ENCODE measurements at regions not wholly inside any gene's neighbourhood (a gene's known extent, or its start where the extent isn't known, plus 50 kb on each side); places are given as distances from the start of the nearest gene placed in this dataset.

DNA sequence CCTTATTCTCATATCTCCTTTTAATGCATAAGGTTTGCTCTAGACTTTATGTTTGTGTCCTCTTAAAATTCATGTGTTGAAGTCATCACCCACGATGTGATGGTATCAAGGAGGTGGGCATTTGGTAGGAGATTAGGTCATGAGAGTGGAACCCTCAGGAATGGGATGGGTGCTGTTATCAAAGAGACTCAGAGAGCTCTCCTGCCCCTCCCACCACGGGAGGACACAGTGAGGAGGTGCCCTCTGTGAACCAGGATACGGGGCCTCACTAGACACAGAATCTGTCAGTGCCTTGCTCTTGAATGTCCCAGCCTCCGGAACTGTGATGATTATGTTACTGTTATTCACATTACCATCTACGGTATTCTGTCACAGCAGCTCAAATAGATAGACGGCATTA, 359.0 kb downstream of the IRX1 start:
- DNase-seq (ENCODE audit: low spot score) = no peak

DNA sequence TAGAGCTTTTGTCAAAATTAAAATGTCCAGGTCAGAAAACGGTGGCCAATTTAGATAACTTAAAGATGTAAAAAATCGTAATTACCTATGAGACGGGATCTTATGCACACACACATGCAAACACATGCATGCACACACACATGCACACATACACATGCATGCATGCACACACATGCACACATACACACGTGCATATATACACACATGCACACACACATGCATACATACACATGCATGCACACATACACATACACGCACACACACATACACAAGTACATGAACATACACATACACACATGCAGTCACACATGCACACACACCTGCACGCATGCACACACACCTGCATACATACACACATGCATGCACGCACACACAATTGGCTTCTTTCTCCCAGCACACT, 362.0 kb downstream of the IRX1 start:
- DNase-seq (ENCODE audit: low spot score) = no peak

DNA sequence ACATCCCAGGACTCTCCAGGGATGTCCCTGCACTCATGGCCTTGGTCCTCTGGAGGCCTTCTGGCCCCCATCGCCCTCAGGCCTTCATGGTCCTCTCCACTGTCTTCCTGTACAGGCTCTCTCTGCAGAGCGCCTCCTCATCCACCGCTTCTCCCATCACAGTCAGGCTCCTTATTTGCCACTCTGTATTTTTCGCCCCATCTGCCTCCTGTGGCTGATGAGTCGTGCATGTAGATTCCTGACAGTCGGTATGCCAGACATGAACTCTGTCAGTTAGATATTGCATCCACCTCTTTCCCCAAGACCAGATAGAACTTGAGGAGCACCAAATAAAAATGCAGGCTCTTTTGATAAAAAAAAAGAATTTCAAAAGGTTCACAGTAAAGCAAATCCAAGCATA, 362.8 kb downstream of the IRX1 start:
- DNase-seq (ENCODE audit: low spot score) = no peak

DNA sequence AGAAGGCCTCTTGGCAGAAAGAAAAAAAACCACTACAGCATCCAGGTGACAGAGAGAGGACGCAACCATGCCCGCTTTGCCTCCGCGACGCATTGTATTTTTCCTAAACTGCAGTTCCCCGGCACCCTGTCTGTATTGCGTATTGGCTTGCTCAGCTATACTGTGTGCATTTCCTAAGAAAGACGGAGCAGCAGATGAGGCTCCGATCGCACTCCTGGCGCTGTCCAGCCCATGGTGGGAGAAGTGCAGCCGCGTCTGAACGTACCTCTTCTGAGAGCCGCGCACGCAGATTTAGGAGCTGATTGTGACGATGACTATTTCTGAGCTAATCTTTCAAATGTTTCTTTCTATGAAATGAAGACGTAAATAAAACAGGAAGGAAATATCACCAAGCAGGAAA, 366.5 kb downstream of the IRX1 start:
- no peak for DNase-seq (ENCODE audit: low spot score)

DNA sequence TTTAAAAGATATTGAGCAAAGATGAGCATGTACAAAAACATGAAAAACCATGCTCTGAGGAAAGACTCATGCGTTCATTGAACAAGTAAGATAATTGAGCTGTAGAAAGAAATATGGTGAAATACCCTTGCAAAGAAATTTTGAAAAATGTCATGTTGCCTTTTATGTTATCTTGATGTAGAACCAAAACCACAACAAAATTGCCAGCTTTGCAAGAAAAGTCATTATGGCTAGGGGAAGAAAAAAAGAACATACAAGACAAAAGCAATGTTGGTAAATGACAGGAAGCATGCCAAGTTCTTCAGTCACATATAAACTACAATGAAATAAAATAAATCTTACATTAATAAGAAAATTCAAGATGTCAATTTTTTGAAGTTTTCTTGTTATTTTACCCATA, 368.0 kb downstream of the IRX1 start:
- no peak for DNase-seq (ENCODE audit: low spot score)

DNA sequence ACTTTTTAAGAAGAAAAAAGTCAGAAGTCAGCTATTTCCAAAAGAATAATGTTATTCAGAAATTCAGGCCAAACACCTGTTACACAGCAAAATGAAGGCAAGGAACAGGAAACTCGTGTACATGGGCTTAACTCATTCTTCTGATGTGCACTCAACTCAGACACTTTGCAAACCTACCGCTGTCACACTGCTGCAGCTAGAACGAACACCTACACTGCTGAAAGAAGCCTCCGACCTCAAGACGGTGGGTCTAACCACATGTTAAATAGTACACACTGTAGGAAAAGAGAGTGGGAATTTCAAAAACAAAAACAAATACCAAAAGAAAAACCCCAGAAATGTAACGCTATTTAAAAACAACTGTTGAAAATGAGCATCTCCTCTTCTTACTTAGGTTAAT, 384.5 kb downstream of the IRX1 start:
- no peak for DNase-seq (ENCODE audit: low spot score)

DNA sequence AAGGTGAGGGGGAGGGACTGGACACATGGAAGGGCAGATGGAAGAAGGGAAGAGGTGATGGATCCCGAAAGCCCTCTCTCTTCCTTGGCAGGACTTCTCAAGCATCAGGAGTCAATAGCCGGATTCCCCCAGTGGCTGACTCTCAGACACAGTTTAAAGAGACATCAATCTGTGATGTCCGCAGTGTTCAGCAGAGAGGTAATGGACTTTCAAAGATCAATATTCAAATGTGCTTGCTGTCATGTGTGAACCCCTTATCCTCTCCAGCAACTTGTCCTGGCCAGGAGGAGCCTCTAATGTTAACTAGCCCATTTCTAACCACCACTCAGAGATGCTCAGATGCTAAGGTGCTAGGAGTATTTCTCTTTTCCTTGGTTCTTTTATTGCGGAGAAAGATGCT, 392.2 kb downstream of the IRX1 start:
- no peak for DNase-seq (ENCODE audit: low spot score)

DNA sequence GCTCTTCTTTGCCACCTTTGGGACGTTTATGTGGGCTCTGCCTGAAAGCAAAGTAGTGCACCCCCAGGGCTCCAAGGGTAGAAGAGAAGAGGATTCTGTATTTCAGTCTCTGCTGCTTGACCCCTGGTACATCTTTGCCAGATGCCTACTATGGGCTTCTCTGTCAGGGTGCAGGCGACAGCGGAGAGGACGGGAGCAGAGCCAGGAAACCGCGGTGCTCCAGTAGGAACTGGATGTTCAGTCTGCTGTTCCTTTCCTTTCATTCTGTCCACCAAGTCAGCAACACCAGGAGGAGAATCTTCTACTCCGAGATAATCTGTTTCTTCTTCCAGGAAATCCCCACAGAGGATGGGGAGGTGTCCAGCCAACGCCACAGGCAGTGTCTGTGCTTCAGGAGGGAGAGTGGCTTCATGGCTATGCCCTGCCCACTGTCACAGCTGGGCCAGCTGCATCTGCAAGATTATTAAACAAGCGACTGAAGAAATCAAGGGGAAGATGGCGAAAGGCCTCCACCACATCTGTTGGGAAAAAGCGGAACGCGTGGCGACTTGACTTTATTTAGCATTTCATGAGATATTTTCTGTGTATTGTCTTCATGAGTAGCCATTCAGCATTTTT, 398.3 kb downstream of the IRX1 start:
- no peak for DNase-seq (ENCODE audit: low spot score)

DNA sequence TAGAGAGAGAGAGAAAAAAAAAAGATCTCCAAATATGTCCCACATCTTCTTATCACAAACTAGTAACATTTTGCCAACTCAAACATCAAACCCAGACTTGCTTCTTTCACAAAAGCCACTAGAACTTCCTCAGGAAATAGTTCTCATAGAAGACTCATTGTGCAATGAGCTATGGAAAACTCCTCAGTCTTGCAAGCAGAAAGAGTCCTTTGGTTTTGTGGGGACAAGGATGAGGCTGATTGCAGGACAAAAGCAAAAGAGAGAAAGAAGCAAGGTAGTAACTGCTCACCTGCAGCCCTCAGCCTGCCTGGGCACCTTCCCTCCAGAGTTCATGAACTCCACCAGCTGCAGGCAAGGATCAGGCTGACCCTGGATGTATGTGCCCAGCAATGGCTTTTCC, 399.0 kb downstream of the IRX1 start:
- DNase-seq (ENCODE audit: low spot score) = no peak

DNA sequence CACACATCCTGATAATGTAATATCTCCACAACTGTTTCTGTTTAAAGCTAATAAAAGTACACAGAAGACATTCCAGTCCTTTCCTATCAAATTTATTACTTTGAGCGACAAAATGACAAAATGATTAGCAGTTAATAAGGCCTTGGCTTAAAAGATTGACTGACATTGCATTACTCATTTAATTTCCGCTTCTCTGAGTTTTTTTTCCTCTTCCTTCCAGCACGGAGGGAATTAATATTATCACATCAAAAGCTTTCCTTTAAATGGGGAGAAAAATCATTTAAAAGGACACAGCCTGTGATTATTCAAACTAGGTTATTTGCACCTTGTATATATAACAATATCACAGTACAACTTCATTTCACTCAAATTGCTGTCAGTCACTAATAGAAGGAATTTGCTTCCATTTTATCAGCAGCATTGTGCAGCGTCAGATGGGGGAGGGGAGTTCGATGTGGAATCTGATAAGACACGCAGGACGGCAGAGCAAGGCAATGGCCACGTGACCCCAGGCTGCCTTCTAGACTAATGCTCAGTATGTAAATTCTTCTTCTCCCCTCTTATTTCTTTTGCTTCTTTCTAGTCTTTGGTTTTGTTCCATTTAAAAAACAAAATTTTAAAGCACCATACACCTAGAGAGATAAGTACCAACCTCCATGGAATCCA, 400.5 kb downstream of the IRX1 start:
- no peak for DNase-seq (ENCODE audit: low spot score)

DNA sequence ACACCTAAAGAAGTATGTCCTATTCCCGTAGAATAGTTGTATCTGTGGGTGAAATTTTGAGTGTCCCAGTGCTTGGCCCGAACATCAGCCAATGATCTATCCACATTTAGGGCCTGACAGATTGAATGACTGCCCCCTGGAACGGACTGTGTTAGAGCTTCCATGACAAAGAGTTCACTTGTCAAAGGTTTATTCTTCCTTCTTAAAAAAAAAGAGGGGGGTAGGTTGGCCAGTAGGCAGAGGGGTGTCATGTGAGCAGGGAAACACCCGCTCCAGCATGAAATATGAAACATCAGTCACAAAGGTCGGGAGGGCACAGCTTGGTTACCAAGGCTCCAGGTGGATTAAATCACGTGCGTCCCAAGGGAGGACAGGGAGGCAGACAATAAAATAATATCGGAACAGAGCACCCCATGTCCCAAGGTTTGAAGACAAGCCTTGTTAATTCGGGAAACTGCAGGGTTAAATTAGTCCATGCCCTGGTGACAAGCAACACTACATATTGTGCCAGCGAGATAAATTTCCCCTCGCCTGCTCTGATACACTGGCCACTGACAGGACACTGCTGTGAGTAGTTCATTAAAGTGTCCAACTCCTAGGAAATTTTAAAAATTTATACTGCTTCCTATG, 401.2 kb downstream of the IRX1 start:
- DNase-seq (ENCODE audit: low spot score) = no peak

DNA sequence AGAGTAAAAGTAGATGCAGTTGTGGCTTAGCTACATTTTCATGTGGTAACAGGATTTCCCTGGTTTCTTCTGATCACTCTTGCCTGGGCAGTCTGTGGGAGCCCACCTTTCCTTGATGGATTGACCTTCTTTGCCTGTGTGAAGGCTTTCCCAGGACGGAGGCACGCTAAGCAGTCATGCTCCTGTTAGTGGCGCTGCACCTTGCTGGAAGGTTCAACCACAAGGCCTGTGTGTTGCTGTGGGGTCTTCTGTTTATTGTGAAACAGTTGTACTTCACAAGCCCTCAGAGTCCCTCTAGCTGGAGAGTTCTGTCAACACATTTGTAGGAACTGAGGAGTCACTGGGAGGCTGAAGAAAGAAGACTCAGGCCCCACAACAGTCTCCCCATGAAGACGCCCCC, 402.0 kb downstream of the IRX1 start:
- no peak for DNase-seq (ENCODE audit: low spot score)

DNA sequence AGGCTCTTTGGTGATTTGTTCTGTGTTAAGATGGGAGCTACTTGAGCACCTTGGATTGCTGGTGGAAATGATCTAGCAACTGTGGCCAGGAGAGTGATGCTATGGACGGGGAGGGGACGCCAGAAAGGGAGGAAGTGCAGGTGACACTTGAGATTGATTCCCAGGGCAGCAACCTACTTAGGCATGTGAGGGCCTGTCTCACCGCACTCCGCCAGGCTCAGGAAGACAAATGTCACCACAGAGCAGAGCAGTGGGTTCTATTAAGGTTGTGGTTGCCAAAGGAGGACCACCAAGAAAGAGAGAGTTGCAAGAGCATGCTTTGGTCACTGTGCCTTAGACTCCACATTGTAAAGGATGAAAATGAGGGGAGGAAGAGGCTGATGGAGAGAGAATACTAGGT, 404.3 kb downstream of the IRX1 start:
- DNase-seq (ENCODE audit: low spot score) = no peak

DNA sequence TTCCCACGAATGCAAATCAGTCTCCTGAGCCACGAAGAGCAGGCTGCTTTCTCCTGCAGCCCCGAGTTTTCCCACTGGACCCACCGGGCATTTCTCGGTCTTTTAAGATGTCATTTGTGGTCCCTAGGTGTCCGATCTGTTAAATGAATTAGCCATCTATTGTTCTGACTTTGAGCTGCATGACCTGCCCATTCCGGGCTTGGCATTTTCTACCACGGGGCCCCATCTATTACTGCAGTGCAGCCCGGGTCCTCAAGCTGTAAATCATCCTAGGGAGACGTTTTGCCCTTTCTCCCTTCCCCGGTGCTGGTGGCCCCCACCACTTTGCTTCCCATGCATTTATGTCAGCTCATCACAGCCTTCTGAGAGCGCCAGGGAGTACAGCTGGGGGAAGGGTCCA, 405.4 kb downstream of the IRX1 start:
- DNase-seq (ENCODE audit: low spot score) = no peak

DNA sequence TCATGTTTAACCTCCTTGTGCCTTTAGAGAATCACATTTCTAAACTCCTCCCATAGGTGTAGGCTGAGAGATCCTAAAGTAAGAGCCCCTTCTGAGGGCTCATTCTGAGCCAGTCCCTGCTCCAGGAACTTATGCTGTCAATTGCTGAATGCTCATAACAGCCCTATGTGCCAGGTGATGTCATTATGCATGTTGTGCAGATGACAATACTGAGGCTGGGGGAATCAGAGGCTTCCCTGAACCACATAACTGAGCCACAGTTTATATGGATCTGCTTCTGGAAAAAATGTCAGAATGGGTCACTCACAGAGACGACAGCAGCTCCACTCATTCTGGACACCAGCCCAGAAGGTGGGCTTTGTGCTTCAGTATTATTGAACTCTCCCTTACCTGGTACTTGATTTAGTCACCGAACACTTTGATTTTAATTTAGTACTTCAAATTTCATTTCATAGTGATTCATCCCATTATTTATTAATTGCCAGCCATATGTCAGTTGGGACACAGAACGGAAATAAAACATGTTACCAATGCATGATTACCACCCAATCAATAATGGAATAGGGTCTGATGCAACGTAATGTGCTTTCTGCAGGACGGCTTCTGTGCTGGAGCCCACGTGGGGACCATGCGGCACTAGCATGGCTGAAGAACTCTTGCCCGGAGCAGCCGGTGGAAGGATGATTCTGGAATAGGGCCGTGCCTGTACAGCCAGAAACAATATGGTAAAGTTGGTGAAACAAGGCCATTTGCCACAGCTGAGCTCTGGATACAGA, 406.3 kb downstream of the IRX1 start:
- no peak for DNase-seq (ENCODE audit: low spot score)

DNA sequence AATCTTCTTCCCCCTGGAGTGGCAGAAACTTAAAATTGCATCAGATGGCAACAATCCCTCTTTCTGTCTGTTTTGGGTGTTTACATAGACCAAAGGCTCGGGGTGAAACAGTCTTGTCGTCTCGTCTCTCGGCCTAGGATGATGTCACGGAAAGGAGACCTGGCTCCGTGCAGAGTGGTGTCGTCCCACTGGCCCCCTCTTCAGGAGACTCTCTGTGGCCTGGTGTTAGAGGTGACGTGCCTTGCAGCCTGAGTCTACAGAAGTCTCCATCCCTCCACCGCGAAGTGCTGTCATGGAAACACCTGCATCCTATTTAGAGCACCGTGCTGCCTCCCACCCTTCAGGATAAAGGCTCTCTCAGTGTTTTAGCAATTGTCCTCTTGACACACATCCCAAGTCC, 409.7 kb downstream of the IRX1 start:
- no peak for DNase-seq (ENCODE audit: low spot score)

DNA sequence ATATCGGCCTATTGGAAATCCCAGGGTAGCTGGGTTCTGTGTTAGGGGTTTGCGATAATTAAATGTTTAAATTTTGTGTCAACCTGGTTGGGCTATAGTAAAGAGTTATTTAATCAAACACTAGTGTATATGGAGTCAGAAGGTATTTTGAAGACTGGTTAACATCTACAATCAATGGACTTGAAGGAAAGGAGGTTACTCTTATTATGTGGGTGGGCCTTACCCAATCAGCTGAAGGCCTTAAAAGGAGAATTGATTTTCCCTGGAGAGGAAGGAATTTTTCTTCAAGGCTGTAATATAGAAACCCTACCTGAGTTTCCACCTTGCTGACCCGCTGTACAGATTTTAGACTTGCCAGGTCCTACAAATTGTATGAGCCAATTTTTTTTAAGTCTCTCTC, 411.4 kb downstream of the IRX1 start:
- no peak for DNase-seq (ENCODE audit: low spot score)

DNA sequence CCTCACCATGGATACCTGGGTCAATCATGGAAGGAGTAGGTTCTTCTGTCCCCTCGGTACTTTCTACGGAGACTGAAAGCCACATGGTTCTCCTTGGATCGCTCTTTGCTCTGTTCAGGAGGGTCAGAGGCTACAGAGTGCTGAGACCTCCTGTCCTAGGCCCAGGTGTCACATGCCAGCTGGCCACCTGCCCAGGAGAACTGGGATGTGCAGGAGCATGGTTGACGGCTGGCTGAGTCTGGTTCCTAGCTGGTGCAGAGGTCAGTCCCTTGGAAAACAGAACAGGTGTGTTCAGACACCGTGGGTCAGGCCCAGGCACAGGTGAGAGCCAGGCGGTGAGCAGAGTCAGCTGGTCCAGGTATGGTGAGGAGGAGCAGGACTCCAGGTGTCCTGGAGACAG, 416.3 kb downstream of the IRX1 start:
- DNase-seq (ENCODE audit: low spot score) = no peak

DNA sequence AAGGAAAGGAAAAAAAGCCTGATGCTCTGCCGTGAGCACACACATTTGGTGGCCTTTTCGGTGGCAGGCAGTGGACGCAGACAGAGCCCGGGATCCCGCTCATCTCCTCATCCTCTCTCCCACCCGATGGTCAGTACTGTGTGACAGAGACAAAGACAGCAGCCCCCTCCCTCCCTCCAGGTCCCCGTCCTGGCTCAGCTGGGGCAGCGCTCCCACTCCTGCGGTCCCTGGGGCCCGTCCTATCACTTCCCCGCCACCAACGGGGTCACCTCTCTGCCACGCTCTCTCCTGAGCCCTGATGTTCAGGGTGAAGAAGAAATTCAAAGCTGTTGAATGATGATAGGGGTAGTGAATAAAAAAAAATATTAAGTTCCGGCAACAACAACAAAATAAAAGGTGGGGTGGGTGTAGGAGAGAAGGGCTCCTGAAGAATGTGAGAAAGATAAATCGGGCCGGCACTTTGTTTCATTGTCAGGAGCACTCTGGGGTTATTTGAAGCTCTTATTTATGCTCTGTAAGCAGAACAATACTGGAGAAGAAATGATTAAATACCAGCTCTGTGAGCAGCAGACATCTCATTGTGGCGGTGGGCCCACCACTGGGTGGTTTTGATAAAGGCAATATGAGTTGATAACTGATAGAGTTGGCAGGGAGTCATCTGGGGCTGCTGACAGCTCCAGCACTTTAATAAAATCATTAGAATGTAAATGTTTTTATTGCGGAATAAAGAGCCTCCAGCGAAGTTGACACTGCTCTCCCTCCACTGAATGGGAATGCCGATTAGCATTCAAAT, 417.7 kb downstream of the IRX1 start:
- no peak for DNase-seq (ENCODE audit: low spot score)

DNA sequence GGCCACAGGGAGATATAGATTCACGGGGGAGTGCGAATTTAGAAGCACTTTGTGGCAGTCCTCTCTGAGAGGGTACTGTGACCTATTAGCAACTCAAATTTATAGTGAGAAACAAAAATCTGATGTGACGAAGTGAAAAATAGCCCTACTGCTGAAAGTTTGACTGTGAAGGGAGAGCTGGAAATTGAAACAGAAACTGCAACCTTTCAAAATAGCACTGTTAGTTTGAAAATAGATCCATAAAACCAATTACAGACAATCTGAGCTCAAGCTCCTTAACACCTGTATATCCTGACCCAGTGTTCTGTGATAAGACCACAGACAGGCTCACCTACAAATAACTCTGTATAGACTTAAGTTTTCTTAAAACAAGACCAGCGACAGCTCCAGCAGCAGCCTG, 420.1 kb downstream of the IRX1 start:
- DNase-seq (ENCODE audit: low spot score) = no peak

DNA sequence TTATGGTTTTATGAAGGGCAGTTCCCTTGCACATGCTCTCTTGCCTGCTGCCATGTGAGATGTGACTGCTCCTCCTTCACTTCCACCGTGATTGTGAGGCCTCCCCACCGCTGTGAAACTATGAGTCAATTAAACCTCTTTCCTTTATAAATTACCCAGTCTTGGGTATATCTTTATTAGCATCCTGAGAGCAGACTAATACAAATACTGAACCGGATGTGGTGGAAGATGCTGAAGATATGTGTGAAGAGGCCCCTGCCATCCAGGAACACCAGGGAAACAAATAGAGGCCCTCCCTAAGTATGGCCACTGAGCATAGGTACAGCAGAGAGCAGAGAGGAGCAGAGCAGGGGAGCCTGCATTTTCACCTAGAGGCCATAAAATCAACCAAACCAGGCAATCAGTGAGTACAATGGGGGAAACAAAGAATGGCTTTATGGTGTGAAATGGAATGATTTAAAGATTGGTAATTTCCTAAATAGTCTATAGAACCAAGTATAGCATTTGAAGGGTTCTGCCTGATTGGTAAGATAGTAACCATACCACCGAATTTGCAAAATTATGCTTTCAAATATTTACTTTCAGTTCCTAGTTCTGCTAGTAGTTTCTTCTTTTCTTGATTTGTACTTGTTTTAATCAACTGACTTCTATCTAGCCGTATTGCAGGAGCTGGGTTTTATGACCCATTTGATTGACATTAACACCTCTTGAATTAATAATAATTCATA, 421.6 kb downstream of the IRX1 start:
- DNase-seq (ENCODE audit: low spot score) = no peak

DNA sequence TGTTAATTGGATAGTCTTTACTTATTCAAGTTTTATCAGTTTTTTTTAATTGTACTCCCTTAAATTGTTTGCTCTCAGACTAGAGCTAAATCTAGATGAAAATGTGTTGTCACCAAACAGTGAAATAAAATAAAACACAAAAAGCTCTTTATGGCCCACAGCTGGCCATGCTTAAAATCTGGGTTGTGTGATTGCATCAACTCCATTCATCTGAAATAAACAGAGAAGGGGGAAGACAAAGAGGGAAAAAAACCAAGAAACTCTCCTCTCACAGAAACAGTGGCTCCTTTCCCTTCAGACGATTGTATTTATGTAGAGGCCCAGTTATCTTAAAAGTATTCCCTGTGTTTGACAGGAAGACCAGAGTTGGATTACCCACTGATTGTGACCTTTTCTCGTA, 422.4 kb downstream of the IRX1 start:
- DNase-seq (ENCODE audit: low spot score) = no peak

Data from germinal center (tissue), 1 donor.